Astrocyte of the cerebellum (primary cell): ENCODE measurements at regions not wholly inside any gene's neighbourhood (a gene's known extent, or its start where the extent isn't known, plus 50 kb on each side); places are given as distances from the start of the nearest gene placed in this dataset.

Experiments
- DNase-seq: peaks from one replicate; pipeline ENCODE4 v3.0.0-alpha.2; 2011; ENCODE audit warnings: low read depth
- H3K4me3 ChIP-seq: 2 replicates; pipeline ENCODE4 v1.5.1; 2011; ENCODE audit warnings: mild to moderate bottlenecking, low read depth, low read length, moderate library complexity
- in situ Hi-C: cut with HindIII; loops from 2 replicates; pipeline ENCODE4 v1.10.0; 2017; ENCODE audit warnings: low sequenced_read_pairs
- TF ChIP-seq, protein P1 (sequence below): IDR thresholded peaks from 2 replicates; pipeline ENCODE4 v1.5.1; 2012; ENCODE audit warnings: low read length, low read depth, moderate library complexity, mild to moderate bottlenecking; ENCODE audit errors: missing control alignments

DNA sequence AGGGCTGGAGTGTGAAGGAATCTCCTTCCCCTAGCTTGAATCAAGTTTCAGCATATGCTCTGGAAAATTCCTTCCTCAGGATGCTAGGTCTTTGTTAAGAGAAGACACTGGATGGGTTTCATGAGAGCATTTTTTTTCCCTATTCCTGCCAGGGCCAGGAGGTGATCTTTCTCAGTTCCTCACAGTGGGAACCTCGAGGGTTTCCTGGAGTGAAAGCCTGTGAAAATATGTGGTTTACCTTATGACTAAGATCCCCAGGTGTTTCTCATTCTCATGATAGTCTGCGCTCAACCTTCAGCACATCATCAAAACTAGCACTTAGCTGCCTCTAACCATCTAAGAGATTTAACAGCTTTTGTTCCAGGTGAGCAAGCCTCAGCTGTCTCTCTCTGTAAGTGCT is 985.3 kb upstream of the FAT3 start:
- no peak for DNase-seq
- TF ChIP-seq, protein P1, sequence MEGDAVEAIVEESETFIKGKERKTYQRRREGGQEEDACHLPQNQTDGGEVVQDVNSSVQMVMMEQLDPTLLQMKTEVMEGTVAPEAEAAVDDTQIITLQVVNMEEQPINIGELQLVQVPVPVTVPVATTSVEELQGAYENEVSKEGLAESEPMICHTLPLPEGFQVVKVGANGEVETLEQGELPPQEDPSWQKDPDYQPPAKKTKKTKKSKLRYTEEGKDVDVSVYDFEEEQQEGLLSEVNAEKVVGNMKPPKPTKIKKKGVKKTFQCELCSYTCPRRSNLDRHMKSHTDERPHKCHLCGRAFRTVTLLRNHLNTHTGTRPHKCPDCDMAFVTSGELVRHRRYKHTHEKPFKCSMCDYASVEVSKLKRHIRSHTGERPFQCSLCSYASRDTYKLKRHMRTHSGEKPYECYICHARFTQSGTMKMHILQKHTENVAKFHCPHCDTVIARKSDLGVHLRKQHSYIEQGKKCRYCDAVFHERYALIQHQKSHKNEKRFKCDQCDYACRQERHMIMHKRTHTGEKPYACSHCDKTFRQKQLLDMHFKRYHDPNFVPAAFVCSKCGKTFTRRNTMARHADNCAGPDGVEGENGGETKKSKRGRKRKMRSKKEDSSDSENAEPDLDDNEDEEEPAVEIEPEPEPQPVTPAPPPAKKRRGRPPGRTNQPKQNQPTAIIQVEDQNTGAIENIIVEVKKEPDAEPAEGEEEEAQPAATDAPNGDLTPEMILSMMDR = no peak
- in situ Hi-C loops = no loop called here
- H3K4me3 ChIP-seq = no peak overlapping the region

DNA sequence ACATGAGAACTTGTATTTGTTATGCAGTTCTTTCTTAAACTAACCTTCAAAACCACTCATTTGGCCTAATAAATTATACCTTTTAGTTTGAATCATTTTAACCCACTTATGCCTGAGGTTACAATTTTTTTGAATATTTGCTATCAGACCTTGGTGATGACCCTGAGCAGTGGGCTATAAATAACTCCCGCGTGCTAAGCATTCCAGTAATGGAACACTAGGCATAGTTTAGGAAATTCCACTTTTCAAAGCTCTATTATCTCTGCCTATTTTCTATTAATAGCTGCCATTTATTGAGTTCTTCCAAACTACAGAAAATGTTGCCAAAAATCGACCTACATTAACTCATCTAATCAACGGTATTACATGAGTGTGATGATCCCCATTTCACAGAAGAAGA is 993.4 kb upstream of the FAT3 start:
- no peak for DNase-seq
- no peak overlapping the region for H3K4me3 ChIP-seq
- in situ Hi-C loops = no loop called here
- TF ChIP-seq, protein P1 = no peak

DNA sequence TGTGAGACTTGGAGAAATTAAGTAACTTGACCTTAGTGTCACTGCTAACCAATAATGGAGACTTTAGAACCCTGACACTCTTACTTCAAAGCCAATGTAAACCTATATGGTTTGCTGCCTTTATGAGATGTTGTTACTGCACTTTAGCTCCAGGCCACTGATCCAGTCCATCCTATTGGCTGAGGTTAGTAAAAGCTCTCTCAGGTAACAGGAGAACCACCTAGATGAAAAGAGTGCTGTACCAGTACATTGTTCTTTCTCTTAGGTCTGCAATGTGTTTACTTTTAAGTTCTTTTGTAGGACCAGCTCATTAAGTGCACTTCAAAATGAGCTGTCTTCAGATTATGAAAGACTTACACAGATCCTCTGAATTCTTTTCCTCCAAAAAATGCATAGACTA is 994.0 kb upstream of the FAT3 start:
- H3K4me3 ChIP-seq = no peak overlapping the region
- in situ Hi-C loops = no loop called here
- DNase-seq = no peak
- TF ChIP-seq, protein P1 = no peak

DNA sequence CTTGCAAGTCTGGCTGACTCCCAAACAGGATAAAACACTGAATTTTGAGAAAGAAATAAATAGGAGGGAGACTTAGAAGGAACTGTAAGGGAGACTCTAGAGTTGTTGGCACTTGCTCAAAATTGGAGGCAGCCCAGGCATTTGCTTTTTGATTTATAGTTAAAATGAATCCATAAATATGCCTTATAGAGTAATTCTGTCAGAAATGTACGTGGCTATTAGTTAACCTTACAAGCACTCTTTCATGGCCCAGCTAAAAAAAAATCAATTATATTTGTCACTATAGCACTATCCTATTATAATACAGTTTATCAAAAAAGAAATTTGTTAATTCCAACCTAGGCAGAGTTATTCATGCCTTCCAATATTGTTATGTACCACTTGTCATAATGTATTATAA is 1000.0 kb upstream of the CHORDC1 start:
- TF ChIP-seq, protein P1 = no peak
- no peak overlapping the region for H3K4me3 ChIP-seq
- in situ Hi-C loops = no loop called here
- no peak for DNase-seq

DNA sequence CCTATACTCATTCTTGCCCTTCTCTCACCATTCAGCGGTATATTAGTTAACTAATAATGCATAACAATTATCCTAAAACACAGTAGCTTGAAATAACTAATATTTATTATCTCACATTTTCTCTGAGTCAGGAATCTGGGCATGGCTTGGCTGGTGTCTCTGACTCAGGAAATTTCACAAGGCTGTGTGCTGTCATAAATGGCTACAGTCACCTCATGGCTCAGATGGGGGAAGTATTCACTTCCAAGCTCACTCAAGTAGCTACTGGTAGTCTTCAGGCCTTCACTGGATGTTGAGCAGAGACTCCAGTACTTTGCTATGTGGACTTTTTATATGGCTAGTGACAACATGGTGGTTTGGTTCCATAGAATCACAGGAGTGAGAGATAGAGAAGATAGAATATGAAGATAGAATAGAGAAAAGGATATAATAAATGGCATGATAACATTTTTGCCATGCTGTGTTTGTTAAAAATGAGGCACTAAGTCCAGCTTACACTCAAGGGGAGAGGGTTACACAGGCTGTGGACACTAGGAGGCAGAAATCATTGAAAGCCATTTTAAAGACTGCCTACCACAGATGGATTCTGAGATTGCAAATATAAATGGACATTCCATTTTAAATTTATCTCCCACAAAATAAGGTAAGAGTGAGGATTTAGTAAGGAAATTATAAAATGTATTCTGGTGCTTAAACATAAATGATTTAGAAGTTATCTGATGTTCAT is 997.8 kb upstream of the CHORDC1 start:
- DNase-seq = no peak
- in situ Hi-C loops = no loop called here

DNA sequence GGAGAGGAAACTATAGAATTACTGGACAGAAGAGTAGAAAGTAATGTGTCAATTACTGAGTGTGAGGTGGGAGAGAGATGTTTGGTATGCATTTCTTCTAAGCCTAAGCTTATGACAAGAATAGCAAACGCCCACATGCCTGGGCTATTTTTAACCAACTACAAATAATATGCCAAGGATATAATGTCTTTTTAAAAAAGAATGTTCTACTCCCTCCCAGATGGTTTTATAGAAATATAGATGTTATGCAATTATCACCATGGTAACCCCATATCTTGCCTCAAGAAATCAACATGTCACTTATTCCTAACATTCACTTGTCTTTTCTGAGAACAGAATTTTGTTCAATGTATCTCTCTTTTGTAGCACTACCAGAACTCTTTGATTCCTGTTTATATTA is 996.7 kb upstream of the CHORDC1 start:
- H3K4me3 ChIP-seq = no peak overlapping the region
- TF ChIP-seq, protein P1 = no peak
- no peak for DNase-seq
- in situ Hi-C loops = no loop called here

More for the DNA sequence above, 997.8 kb upstream of the CHORDC1 start:
- no peak overlapping the region for H3K4me3 ChIP-seq
- TF ChIP-seq, protein P1 = no peak
